Cardiac fibroblast (primary cell): ENCODE measurements at regions not wholly inside any gene's neighbourhood (a gene's known extent, or its start where the extent isn't known, plus 50 kb on each side); places are given as distances from the start of the nearest gene placed in this dataset.

Experiments used
- DNase-seq, 2 donors: peaks; one replicate each; pipeline versions ENCODE4 v3.0.0 to v3.0.0-alpha.2; 2010; ENCODE audit warnings: low read depth in 2 of 2
- H3K4me3 ChIP-seq, 2 donors: replicated peaks in 1 of 2; 1 replicate in 1 of 2; 2 replicates in 1 of 2; pipeline ENCODE4 v1.5.1; 2011; ENCODE audit warnings: low read depth in 2 of 2, low read length in 2 of 2, mild to moderate bottlenecking in 2 of 2, moderate library complexity in 1 of 2
- CTCF ChIP-seq: IDR thresholded peaks from one replicate; pipeline ENCODE4 v1.5.1; 2011; ENCODE audit warnings: low read depth, mild to moderate bottlenecking, low read length, inconsistent platforms

DNA sequence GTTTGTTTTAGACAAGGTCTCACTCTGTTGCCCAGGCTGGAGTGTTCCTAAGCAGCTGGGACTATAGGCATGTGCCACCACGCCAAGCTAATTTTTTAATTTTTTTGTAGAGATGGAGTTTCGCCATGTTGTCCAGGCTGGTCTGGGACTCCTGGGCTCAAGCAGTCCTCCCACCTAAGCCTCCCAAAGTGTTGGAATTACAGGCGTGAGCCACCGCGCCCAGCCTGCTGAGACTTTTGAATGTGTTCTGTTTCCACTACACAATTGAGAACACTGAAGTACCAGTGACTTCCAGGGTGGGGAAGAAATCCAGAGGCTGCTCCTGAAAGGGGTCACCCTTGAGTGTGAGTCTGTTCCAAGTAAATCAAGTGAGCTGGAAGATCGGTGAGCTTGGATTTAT lies 81.3 kb upstream of the ARMC2 start:
- no peak for DNase-seq
- no peak overlapping the region for H3K4me3 ChIP-seq
- no peak for TF ChIP-seq CTCF

DNA sequence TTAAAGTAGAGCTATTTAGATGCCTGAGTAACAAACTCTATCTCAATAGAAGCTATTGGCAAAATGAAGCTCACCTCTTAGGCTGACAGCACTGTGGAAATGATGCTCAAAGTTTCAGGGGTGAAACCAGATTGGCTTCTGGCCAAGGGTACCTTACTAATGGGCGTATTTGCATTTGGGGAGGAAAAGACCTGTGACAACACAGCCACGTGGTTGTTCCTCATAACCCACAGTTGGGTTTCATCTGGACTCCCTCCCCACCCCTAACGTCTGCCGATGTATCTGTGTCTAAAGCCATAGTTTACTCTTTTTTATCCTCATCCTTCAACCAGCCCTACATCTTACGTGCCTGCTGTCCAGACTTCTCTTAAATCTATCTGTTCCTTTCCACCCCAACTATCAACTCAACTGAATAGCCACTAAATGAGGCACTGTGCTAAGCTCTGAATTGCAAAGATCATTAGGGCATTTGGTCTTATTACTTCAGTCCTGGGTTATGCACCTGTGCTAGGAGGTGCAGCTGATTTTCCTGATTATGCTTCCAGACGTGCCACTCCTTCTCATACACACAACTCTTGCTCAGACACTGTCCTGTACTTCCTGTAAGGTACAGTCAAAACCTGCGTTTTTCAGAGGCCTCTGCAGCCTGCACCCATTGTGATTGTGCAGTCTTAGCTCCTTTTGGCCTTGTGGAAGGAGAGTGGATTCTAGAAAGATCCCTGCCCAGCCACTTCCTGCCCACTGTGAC lies 80.6 kb upstream of the ARMC2 start:
- no peak for TF ChIP-seq CTCF

GRCh38 chr6:108768166-108768555 lies 80.1 kb upstream of the ARMC2 start:
- DNase-seq, result no peak
- no peak for TF ChIP-seq CTCF
- no peak overlapping the region for H3K4me3 ChIP-seq

More for the DNA sequence above, 80.6 kb upstream of the ARMC2 start:
- no peak overlapping the region for H3K4me3 ChIP-seq
- no peak for DNase-seq

DNA sequence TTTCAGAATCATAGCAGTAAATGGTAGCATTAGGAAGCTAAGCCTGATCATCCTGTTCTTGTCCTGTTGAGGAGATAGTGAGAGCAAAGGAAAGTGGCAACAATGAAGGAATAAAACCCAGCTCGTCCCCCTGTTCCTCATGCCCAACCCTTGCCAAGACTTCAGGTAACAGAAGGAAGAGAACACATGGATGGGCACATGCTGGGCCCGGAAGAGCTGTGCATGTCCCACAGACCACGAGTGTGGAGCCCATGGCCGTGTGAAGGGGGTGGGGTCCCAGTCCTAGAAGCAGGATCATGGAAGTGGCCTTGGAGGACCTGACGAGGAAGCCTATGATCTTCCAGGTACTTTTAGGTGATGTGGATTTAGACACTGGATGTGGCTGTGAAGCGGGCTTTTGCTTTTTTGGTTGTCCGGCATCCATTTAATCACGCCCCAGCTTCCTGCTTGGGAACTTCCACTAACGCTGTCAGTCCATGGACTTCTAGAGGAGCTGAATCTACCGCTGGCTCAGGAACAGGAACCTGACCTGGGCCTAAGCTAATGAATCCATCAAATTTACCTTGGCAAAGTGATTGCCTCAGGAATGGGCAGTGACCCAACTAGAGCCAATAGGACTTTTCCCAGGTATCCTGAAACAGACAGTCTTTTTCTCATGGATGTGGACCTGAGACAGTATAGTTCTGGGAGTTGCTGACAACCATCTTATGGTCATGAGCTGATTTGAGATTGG lies 79.3 kb upstream of the ARMC2 start:
- H3K4me3 ChIP-seq, result no peak overlapping the region
- no peak for TF ChIP-seq CTCF
- DNase-seq, result no peak

- DNase-seq, result peak in 1 of 2 donors; percentile 20
Observed at GRCh38 chr6:108771421-108771820, 76.8 kb upstream of the ARMC2 start.

GRCh38 chr6:108774555-108774954 lies 73.7 kb upstream of the ARMC2 start:
- no peak for TF ChIP-seq CTCF

More at GRCh38 chr6:108771421-108771820, 76.8 kb upstream of the ARMC2 start:
- H3K4me3 ChIP-seq, result no peak overlapping the region
- TF ChIP-seq CTCF, result no peak

More at GRCh38 chr6:108774555-108774954, 73.7 kb upstream of the ARMC2 start:
- no peak for DNase-seq
- H3K4me3 ChIP-seq, result no peak overlapping the region
